ENCODE measurements at regions not wholly inside any gene's neighbourhood (a gene's known extent, or its start where the extent isn't known, plus 50 kb on each side); places are given as distances from the start of the nearest gene placed in this dataset.
"Not testable (repeated sequence)": the region's sequence is repeated elsewhere in the genome, so short reads cannot be mapped to it uniquely, and the experiment has no call there.

DNA sequence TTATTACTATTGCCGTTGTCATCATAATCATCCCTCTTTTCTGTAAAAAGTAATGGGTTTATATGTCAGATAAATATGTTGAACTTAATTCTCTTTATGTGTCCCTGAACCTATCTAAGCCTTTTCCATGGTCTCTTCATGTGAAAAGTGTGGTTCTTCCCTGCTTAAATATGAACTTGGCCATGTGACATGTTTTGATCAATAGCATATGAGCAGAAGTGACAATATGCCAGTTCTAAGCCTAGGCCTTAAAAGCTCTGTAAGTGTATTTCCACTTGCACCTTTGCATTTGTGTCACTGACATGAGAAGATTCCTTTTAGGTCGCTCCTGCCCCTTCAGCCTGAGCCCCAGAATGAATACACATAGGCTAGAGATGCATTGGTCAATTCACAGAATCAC, 188.4 kb upstream of the CCN2 start:
- no peak for FAIRE-seq

GRCh38 chr6:132136981-132137380, 185.8 kb upstream of the CCN2 start:
- FAIRE-seq: no peak

DNA sequence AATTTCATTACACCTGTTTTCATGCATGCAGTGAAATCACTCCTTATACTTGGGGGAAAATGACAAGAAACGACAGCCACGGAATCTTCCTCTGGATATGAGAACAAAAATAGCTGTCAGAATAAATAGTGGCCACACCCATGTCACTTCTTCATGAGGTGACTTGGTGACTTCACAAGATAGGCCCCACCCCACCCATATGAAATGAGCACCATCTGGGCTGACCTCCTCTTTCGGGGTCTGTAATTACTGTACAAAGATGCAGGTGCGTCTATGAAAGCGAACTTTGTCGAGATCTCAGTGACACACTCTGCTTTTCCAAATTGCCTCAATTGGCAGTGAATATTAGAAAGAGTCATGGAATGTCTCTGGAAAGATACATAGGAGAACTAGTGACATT, 184.2 kb upstream of the CCN2 start:
- no peak for FAIRE-seq

DNA sequence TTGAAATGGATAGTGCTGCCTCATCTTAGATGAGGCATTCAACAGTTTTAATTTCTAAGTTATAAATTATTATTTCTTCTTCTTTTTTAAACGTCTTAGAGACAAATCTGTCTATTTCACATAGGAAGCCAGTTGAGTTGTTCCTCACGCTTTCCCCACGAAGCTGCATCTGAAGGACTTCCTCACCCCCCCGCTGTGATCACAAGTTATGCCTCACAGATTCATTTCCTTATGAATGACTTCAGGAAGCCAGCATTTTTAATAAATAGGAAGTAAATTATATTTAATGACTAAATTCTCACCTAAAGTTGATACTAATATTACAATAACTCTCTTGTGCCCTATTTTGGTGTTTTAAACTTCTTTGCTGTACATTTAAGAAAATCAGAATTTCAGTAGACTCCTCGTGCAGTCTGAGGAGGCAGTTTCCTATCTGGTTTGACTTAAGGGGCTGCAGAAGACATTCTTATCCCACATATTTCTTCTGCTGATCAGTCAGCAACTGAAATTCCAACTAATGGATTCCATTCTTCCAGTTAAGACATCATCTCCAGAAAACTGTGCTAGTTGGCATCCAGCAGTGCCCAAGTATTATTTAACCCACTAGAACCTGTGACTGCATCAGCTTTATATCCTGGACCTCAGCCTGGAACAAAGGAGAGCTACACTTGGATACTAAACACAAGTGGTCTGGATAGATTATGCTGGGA, 182.7 kb upstream of the CCN2 start:
- no peak for FAIRE-seq

DNA sequence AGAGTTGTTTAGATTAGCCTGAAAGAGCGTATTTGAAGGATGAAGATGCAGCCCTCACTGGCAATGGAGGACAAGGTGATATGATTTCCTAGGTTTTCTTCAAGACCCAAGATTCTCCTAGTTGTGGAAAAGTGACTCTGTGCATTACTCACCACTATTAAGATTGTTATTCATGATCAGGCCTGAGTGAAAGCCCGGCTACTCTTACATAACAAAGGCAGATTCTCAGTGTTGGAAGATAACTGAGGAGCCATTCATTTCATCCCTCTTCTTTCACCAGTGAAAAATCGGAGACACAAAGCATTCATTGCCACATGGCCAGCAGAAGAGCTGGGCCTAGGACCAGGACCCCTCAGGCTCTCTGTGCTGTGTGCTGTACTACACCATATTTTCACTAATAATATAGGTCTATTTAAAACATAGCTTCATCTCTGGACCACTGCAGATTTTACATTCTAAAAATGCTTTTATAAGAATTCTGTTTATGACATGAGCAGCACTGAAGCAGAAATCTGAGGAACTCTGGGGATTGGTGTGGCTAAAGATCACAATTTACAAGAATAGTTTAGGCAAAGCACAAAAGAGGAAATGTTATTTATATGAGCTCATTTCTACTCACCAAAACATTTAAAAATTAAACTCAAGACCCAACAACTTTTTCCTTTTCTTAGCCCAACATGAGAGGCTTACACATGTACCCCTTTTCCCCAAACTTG, 181.9 kb upstream of the CCN2 start:
- FAIRE-seq: no peak

DNA sequence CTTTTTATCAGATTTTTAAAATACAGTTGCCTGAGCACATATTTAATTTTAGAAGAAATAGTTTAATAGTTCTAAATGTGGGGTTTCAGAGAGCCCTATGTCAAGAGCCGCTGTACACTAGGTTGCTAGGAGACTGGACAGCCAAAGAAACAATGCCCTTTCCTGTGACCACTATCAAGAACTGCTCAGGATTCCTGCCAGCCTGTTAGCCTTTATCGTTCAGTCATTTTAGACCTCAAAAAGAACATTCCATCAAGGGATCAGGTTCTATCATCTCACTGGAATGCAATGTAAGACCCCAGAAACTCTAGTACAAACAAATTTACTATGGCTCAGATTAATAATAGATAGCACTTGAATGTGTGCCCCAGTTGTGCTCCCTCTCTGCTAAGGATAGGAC, 181.2 kb upstream of the CCN2 start:
- FAIRE-seq: no peak

- FAIRE-seq: no peak
These were observed 180.6 kb upstream of the CCN2 start for GRCh38 chr6:132131758-132132157.

GRCh38 chr6:132131351-132131750, 180.2 kb upstream of the CCN2 start:
- no peak for FAIRE-seq

DNA sequence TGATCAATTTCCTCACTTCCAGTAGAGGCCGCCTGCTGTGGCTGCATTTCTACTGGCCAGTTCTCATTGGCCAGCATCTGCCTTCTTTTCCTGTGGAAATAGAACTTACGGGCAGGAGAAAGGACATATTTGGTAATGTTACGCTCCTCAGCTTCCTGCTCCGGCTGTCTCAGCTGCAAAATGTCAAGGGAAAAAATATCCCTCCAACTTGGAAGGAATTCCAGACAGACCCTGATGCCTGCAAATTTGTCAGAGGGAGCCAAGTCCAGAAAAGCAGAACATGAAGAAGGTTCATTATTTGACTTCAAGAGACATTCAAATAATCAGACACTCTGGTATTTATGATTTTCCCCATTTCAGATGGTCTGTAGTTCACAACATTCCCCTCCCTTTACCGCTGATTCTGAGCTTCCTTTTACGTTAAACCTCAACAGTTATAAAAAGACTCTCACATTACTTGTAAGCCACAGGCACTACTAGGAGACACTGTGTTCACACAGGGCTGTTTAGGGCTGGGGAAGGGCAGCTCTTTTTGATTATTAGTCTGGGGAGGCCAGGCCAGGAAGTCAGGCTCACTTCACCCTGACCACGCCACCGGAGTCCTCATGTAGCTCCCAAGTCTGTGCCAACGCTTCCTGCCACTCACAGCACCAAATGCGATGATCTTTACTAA, 179.6 kb upstream of the CCN2 start:
- no peak for FAIRE-seq

DNA sequence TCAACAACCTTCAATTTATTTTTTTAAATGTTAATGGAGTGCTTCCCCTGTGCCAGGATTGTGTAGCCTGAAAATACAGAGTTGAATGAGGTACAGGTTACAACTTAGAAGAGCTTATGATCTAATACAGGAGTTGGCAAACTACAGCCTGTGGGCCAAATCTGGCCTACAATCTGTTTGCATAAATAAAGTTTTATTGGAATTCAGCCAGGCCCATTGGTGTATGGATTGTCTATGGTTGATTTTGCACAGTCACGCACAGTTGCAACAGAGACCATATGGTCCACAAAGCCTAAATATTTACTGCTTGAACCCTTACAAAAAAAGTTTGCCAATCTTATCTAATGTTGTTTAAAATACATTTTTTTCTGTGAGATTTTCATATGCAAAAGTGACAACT, 177.3 kb upstream of the CCN2 start:
- no peak for FAIRE-seq

GRCh38 chr6:132126150-132126549, 175.0 kb upstream of the CCN2 start:
- FAIRE-seq: no peak

DNA sequence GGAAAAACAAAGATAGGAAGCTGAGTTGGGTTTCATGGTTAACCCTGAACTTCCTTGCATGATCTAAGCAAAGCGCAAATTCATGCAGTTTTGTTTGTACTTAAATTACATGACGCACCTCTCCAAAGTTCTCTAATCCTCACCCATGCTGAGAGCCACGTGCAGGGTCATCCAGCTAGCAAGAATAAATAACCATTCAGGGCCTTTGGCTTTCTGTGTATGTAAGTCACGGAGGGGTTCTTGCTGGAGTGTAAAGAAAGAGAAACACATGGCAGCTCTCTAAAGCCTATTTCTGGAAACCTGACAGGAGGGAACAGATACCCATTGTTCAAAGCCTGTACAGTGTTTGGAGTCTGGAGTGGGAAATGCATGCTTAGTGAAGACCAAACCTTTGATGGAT, 171.7 kb upstream of the CCN2 start:
- no peak for FAIRE-seq

DNA sequence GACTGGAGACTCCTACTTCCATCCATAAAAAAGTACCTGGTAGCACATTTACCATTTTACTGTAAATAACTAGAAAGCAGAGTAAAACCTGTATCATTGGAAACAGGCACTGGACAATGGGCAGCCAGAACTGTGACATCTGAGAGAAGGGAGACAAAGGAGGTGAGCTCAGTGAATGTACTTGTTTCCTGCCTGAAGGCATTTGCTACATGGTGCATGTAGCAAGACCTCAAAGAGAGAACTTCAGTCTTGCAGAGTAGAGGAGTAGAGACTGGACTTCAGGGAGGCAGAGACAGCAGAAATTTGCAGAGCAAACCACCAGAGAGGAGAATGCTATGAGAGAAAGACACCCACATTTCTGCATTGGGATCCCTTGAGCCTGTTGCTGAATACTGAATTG, 171.0 kb upstream of the CCN2 start:
- FAIRE-seq: no peak

DNA sequence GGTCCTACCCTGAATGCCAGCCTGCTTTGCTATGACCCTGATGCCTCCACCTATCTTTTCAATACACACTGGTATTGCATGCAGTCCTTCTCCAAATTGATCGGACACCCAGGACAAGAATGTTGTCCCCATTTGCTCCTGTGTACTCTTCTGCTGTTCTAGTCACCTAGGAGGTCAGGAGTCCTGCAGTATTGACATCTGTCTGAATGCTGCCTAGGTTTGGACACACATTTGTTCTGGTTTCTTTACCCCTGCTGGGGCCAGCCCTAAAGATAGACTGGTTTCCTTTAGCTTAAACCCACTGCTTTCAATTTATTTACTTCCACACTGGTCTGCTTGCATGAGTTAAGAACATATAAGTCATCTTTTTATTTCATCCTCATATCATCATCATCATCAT, 167.0 kb upstream of the CCN2 start:
- no peak for FAIRE-seq

DNA sequence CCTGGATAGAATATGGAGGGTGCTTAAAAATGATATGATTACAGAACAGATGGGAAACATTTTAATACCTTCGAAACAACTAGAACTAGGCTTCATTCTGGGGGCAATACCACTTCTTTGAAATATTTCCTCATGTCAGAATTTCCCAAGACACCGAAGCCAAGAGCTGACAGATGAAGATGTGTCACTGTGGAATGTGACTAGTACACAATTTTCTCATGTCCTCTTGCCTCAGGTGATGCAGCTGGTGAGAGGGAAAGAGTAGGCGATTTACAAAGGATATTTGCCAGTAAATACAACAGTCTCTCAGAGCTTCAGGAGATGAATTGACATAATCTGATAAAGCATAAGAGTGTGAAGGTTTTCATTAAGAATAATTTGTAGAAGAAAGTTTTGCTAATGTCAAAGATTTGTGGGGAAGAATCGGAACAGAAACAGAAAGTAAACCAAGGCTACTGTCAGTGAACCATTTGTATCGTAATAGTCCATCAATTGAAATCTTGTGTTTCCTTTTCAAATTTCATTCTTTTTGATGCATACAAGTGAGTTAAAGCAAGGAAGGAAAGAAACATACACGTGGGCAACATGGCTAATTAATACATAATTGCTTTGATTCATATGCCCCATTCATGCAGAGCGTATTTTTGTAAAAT, 164.7 kb upstream of the CCN2 start:
- FAIRE-seq: no peak

GRCh38 chr6:132114201-132114825, 163.1 kb upstream of the CCN2 start:
- FAIRE-seq: no peak

DNA sequence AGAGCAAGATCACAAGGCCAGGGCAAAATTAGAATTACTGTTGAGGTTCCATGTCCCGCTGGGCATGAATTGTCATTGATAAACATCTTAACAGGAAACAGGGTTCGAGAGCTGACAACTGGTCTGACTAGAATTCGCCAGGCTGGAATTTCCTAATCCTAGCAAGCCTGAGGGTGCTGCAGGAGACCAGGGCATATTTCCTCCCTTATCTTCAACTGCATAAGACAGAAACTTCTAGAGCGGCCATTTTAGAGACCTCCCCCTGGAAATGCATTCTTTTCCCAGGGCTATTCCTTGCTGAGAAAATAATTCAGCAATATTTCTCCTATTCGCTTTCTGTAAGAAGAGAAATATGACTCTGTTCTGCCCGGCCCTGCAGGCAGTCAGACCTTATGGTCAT, 158.6 kb upstream of the CCN2 start:
- FAIRE-seq: not testable (repeated sequence)

DNA sequence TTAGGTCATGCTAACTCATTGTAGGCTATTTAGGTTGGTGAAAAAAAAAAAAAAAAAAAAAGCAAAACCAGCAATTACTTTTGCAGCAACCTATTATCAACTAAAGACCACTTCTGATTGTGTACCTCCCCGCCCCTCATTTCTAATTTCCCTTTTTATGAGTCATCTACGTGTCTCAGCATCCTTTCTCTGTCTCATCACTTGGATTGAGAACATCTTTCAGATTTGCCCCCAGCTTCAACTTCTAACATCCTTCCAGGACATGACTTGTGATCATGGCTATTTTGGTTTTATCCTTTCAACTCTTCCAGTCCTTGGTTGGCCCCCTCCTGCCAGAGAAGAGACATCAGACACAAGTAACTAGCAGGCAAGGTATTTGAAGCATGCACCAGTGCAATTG, 156.7 kb upstream of the CCN2 start:
- no peak for FAIRE-seq

GRCh38 chr6:132101535-132101934, 150.4 kb upstream of the CCN2 start:
- no peak for FAIRE-seq

GRCh38 chr6:132100388-132100990, 149.3 kb upstream of the CCN2 start:
- FAIRE-seq: no peak

GRCh38 chr6:132096996-132097395, 145.8 kb upstream of the CCN2 start:
- no peak for FAIRE-seq

DNA sequence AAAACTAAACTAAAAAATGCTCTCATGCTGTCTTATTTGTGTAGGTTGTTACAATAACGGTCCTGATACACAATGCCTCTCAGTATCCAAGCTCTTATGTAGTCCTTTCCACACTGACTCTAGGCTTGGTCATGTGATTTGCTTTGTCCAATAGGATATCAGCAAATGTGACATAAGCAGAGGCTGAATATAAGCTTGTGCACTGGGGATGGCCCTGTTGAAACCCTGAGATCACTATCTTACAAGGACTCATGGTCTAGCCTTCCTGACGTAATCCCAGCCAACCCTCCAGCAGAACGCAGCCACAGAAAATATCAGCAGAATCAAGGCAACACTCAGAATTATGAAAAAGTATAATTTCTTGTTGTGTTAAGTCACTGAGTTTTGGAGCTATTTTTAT, 145.1 kb upstream of the CCN2 start:
- no peak for FAIRE-seq

GRCh38 chr6:132089173-132089572, 138.0 kb upstream of the CCN2 start:
- no peak for FAIRE-seq
